Lower leg skin (tissue), 3 donors: ENCODE measurements at regions not wholly inside any gene's neighbourhood (a gene's known extent, or its start where the extent isn't known, plus 50 kb on each side); places are given as distances from the start of the nearest gene placed in this dataset.

ENCODE experiments used
- POLR2A ChIP-seq, 2 donors: fragments of 450-650 bp; IDR thresholded peaks; one replicate each; pipeline ENCODE4 v1.6.1; 2016 to 2017; ENCODE audit warnings: antibody characterized with exemption in 2 of 2, mild to moderate bottlenecking in 1 of 2, moderate library complexity in 1 of 2
- TF ChIP-seq, protein P1 (sequence below), 3 donors: fragments of 450-650 bp; IDR thresholded peaks; one replicate each; pipeline ENCODE4 v1.5.1; 2016; ENCODE audit warnings: antibody characterized with exemption in 3 of 3, mild to moderate bottlenecking in 3 of 3, moderate library complexity in 2 of 3

GRCh38 chr2:14702258-14702657 lies 69.7 kb downstream of the LRATD1 start:
- TF ChIP-seq, protein P1, sequence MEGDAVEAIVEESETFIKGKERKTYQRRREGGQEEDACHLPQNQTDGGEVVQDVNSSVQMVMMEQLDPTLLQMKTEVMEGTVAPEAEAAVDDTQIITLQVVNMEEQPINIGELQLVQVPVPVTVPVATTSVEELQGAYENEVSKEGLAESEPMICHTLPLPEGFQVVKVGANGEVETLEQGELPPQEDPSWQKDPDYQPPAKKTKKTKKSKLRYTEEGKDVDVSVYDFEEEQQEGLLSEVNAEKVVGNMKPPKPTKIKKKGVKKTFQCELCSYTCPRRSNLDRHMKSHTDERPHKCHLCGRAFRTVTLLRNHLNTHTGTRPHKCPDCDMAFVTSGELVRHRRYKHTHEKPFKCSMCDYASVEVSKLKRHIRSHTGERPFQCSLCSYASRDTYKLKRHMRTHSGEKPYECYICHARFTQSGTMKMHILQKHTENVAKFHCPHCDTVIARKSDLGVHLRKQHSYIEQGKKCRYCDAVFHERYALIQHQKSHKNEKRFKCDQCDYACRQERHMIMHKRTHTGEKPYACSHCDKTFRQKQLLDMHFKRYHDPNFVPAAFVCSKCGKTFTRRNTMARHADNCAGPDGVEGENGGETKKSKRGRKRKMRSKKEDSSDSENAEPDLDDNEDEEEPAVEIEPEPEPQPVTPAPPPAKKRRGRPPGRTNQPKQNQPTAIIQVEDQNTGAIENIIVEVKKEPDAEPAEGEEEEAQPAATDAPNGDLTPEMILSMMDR (IDR thresholded peaks at IDR 0.05): no peak
- TF ChIP-seq POLR2A (IDR thresholded peaks at IDR 0.05): no peak
